ENCODE measurements at regions not wholly inside any gene's neighbourhood (a gene's known extent, or its start where the extent isn't known, plus 50 kb on each side); places are given as distances from the start of the nearest gene placed in this dataset.

DNA sequence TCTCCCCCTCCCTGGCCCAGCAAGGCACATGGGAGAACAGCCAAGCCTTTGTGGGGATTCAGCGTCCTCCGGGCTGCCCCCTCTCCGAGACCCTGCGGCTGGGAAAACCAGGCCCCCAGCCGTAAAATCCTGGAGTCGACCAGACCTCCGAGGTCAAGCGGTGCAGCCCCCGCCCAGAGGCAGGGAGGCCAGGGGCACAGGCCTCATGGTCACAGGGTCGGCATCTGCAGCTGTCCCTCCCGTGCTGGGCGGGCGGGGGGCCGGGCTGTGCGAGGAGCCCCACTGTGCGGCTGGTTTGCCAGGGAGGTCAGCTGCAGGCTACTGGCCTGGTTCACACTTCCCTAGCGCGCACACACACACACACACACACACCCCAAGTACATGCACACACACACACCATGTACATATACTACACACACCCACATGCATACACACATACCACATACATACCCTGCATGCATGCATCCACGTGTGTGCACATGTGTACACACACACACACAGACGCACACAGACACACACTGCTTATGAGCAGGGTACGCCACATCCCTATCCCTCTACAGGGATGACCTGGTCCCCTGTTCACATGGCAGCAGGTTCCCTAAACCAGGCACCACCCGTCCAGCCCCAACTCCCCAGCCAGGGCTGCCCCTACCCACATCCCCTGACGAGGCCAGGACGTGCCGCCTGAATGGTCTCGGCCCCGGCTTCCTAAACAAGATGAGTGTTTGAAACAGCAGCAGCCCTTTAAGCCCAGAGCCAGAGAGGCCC lies 108.9 kb upstream of the CIBAR2 start:
- H2AK5ac ChIP-seq (ENCODE audit: insufficient read length, low read length): no peak overlapping the region
- no peaks in the 10 kb centered on the region for H3K79me1 ChIP-seq (ENCODE audit: insufficient read depth, low read depth, low read length, poor library complexity, severe bottlenecking)
- H3K4me3 Mint-ChIP-seq: peak overlapping the region in 1 of 2 experiments; percentile 63; a peak in 1 of 5 replicates

More for the DNA sequence above, 108.9 kb upstream of the CIBAR2 start:
- peaks cover 0 to 7% (median 4%) of the 10 kb centered on the region in 3 experiments; a peak in 3 of 7 replicates for H3K36me3 Mint-ChIP-seq (ENCODE audit: insufficient read depth in 1 of 3, low read depth in 3 of 3)
- Histone ChIP-seq H3K18ac (ENCODE audit: insufficient read length, low read depth, low read length) (no peak overlapping the region), H4K91ac (ENCODE audit: insufficient read length, low read depth, low read length) (no peak overlapping the region), H3K56ac (ENCODE audit: insufficient read length, low read depth, low read length) (no peak overlapping the region), H3K4me2 (ENCODE audit: insufficient read depth, insufficient read length, low read length) (no peak overlapping the region), H3T11ph (ENCODE audit: low read length) (no peak overlapping the region), H2BK12ac (ENCODE audit: insufficient read length, low read depth, low read length) (no peak overlapping the region), H2BK15ac (ENCODE audit: low read depth, low read length) (no peak overlapping the region), H4K20me1 (ENCODE audit: control insufficient read depth, insufficient read depth, insufficient read length) (no peaks in the 10 kb centered on the region), H3K4me1 (ENCODE audit: insufficient read depth, low read length) (peaks cover 3% of the 10 kb centered on the region), H3K14ac (ENCODE audit: insufficient read depth, low read length) (peak overlapping the region; percentile 57), H3K9me3 (ENCODE audit: control insufficient read depth, low read depth, low read length) (no peaks in the 10 kb centered on the region), H4K8ac (replicated peaks; ENCODE audit: insufficient read length, low read depth, low read length) (no peak overlapping the region), H2BK5ac (ENCODE audit: insufficient read length, low read length) (no peak overlapping the region), H3K79me2 (ENCODE audit: insufficient read depth, low read length) (peaks cover 1% of the 10 kb centered on the region; the same call in 1 of the 2 replicates), H3K23ac (ENCODE audit: insufficient read length, low read depth, low read length) (no peak overlapping the region), H4K5ac (ENCODE audit: insufficient read length, low read depth, low read length) (no peak overlapping the region), H3K23me2 (ENCODE audit: insufficient read length, low read depth, low read length, poor library complexity, severe bottlenecking) (no peaks in the 10 kb centered on the region), H2AFZ (ENCODE audit: low read length) (no peak overlapping the region), H2BK120ac (ENCODE audit: low read depth, low read length, poor library complexity, severe bottlenecking) (no peak overlapping the region), H3K27me3 (ENCODE audit: insufficient read depth, low read length) (no peaks in the 10 kb centered on the region), H3K27ac (ENCODE audit: insufficient read length, low read depth, low read length) (no peak overlapping the region), H3K9ac (ENCODE audit: extremely low read depth, insufficient read length, low read length) (no peak overlapping the region), H3K4ac (ENCODE audit: low read depth, low read length) (no peak overlapping the region), H2BK20ac (ENCODE audit: low read depth, low read length, poor library complexity, severe bottlenecking) (no peak overlapping the region)
- peak overlapping the region in 1 of 3 experiments; percentile 35; a peak in 2 of 7 replicates for H3K27ac Mint-ChIP-seq
- WGBS (ENCODE audit: extremely low coverage, insufficient read length, low lambda C conversion rate): no CpG with 5 or more reads among the region's 27 CpGs
- no peak for DNase-seq
- H3K27me3 Mint-ChIP-seq (ENCODE audit: low read depth): peaks cover 3% of the 10 kb centered on the region; the same call in 1 of the 2 replicates
- peaks cover 0 to 2% of the 10 kb centered on the region in 2 experiments; a peak in 2 of 5 replicates for H3K9me3 Mint-ChIP-seq
- TF ChIP-seq CTCF (conservative IDR thresholded peaks at IDR 0.05): no peak
- peaks cover 15 to 43% of the 10 kb centered on the region in 2 experiments for H3K4me1 Mint-ChIP-seq

Measured in H9 (cell line).